HepG2 (cell line): ENCODE measurements at regions not wholly inside any gene's neighbourhood (a gene's known extent, or its start where the extent isn't known, plus 50 kb on each side); places are given as distances from the start of the nearest gene placed in this dataset.

ENCODE experiments used
- ATAC-seq: fragments of 200-7000 bp; cut with Tn5 transposase; 3 replicates; pipeline ENCODE4 v1.9.1; 2020; ENCODE audit warnings: mild to moderate bottlenecking, moderate library complexity
- BruUV-seq: library from RNA; stranded (reverse); fragments of 400-500 nt; replicated peaks from 2 replicates; lab custom pipeline; 2021; lab: Mats Ljungman, UMichigan
- CTCF ChIA-PET: fragments of 300-600 bp; formaldehyde crosslinking; extraction: SDS; loops from one replicate; lab custom pipeline; 2021; ENCODE audit warnings: low total read pairs, inconsistent platforms, low intra/inter-chr PET ratio; lab: Yijun Ruan, JAX
- POLR2A ChIA-PET: fragments of 350-600 bp; sonication (Branson Sonifier 250); formaldehyde crosslinking; loops from one replicate; lab custom pipeline; 2020; ENCODE audit warnings: antibody characterized with exemption, inconsistent platforms; lab: Yijun Ruan, JAX
- DNase-seq: peaks from one replicate; pipeline ENCODE4 v3.0.0-alpha.2; 2015; ENCODE audit warnings: low spot score
- FAIRE-seq: peaks from 3 replicates; lab custom pipeline; 2011; peaks lifted over from hg19 to GRCh38; lab: Jason Lieb, UNC
- H2AFZ ChIP-seq: one replicate; pipeline ENCODE4 v1.6.1; 2011; ENCODE audit warnings: low read length, inconsistent platforms
- H3K27ac ChIP-seq: fragments of 300-600 bp; 3 replicates; pipeline ENCODE4 v1.8.0; 2011; ENCODE audit warnings: mixed run types, mild to moderate bottlenecking, mixed read lengths, low read length, inconsistent platforms; ENCODE audit not compliant: insufficient read depth; ENCODE audit errors: extremely low read length
- H3K27me3 ChIP-seq, 2 experiments: fragments of 200-600 bp in 1 of 2; 2 replicates in 1 of 2; 3 replicates in 1 of 2; pipeline versions ENCODE4 v1.6.0 to v1.8.0; 2011; ENCODE audit warnings: low read length in 2 of 2, mild to moderate bottlenecking in 2 of 2, moderate library complexity in 2 of 2, inconsistent platforms in 1 of 2; ENCODE audit not compliant: insufficient read depth in 2 of 2, control insufficient read depth in 1 of 2
- H3K36me3 ChIP-seq, 2 experiments: fragments of 200-600 bp in 1 of 2; replicated peaks in 1 of 2; 2 replicates in 1 of 2; 3 replicates in 1 of 2; pipeline versions ENCODE4 v1.5.1 to v1.8.0; 2011; ENCODE audit warnings: low read length in 2 of 2, inconsistent platforms in 1 of 2; ENCODE audit not compliant: insufficient read depth in 2 of 2, control insufficient read depth in 1 of 2
- H3K4me1 ChIP-seq: 2 replicates; pipeline ENCODE4 v1.5.1; 2012; ENCODE audit warnings: low read length, inconsistent platforms; ENCODE audit not compliant: insufficient read depth
- H3K4me2 ChIP-seq: 2 replicates; pipeline ENCODE4 v1.6.0; 2011; ENCODE audit warnings: low read depth, low read length, inconsistent platforms
- H3K4me3 ChIP-seq, 3 experiments: fragments of 200-600 bp in 1 of 3; sonication (generic), shearing (Covaris generic) in 1 of 3; replicated peaks in 1 of 3; 2 replicates each; pipeline ENCODE4 v1.5.1; 2011 to 2016; ENCODE audit warnings: low read length in 3 of 3, inconsistent platforms in 2 of 3, low read depth in 2 of 3, mild to moderate bottlenecking in 2 of 3, control low read depth in 1 of 3, mixed read lengths in 1 of 3; ENCODE audit not compliant: insufficient read depth in 1 of 3
- H3K79me2 ChIP-seq: one replicate; pipeline ENCODE4 v1.6.1; 2011; ENCODE audit warnings: low read length, inconsistent platforms; ENCODE audit not compliant: insufficient read depth
- H3K9ac ChIP-seq: 2 replicates; pipeline ENCODE4 v1.6.0; 2011; ENCODE audit warnings: mild to moderate bottlenecking, low read depth, low read length, inconsistent platforms; ENCODE audit not compliant: insufficient read depth
- H3K9me3 ChIP-seq: 2 replicates; pipeline ENCODE4 v1.5.1; 2012; ENCODE audit warnings: mild to moderate bottlenecking, low read length
- H4K20me1 ChIP-seq: 2 replicates; pipeline ENCODE4 v1.6.0; 2011; ENCODE audit warnings: inconsistent platforms, mild to moderate bottlenecking, low read length, moderate library complexity; ENCODE audit not compliant: insufficient read depth
- CBX2 ChIP-seq, 2 experiments: fragments of 200-600 bp in 1 of 2; sonication (generic); formaldehyde crosslinking in 1 of 2; IDR thresholded peaks; 2 replicates each; pipeline versions ENCODE4 v1.7.0 to v1.8.1; 2018 to 2022; ENCODE audit warnings: low read depth in 2 of 2, low read length in 1 of 2, mild to moderate bottlenecking in 1 of 2, missing genetic modification reagents in 1 of 2
- FOXJ3 ChIP-seq: sonication (generic); formaldehyde crosslinking; IDR thresholded peaks from 2 replicates; pipeline ENCODE4 v1.4.0; 2020; ENCODE audit warnings: missing genetic modification reagents, mild to moderate bottlenecking, borderline replicate concordance
- KDM1A ChIP-seq: IDR thresholded peaks from 2 replicates; pipeline ENCODE4 v1.6.1; 2016; ENCODE audit warnings: missing compliant biosample characterization
- SMYD3 ChIP-seq: sonication (generic); formaldehyde crosslinking; IDR thresholded peaks from 2 replicates; pipeline ENCODE4 v1.8.1; 2023; ENCODE audit warnings: mild to moderate bottlenecking, missing genetic modification reagents
- WGBS: methylation state at CpG from one replicate; pipeline ENCODE4 v1.1.6; 2017; ENCODE audit warnings: low lambda C conversion rate; 5-methylcytosine and 5-hydroxymethylcytosine counted together
- in situ Hi-C: cut with HindIII; loops from 2 replicates; pipeline ENCODE4 v1.10.0; 2017; ENCODE audit warnings: low pct_unique_long_range_greater_than_20kb; ENCODE audit not compliant: extremely low pct_ligation_motif_present
- intact Hi-C: fragments of 100-400 bp; cut with micrococcal nuclease; formaldehyde crosslinking; loops from one replicate; pipeline ENCODE4 v1.10.0; 2022; ENCODE audit not compliant: unreplicated experiment
- TF ChIP-seq, protein P1 (sequence below): sonication (generic); formaldehyde crosslinking; IDR thresholded peaks from 2 replicates; pipeline ENCODE4 v1.9.0; 2021; ENCODE audit warnings: missing genetic modification reagents, borderline replicate concordance
- TF ChIP-seq, protein P2 (sequence below): sonication (generic); formaldehyde crosslinking; IDR thresholded peaks from 2 replicates; pipeline ENCODE4 v1.9.0; 2021; ENCODE audit warnings: missing genetic modification reagents, borderline replicate concordance

DNA sequence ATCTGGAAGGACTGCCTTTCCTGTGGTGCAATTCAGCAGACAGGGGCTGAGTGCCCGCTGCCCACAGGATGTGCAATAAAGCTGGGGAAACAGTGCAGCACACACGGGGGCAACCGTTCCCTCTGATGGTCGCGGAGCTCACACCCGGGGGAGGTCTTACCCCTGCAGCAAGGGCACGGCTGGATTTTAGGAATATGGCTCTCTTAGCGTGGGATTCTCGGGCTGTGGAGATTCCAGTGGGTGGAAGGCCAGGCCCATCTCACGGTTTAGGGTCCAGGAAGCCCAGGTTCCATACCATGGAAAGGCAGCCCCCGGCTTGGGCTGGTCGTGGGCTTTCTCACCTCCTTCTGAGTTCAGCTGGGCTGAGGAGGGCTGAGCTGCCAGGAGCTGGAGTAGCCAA lies 244.1 kb downstream of the MED10 start:
- no peak overlapping the region for H3K27ac ChIP-seq
- TF ChIP-seq, protein P1, sequence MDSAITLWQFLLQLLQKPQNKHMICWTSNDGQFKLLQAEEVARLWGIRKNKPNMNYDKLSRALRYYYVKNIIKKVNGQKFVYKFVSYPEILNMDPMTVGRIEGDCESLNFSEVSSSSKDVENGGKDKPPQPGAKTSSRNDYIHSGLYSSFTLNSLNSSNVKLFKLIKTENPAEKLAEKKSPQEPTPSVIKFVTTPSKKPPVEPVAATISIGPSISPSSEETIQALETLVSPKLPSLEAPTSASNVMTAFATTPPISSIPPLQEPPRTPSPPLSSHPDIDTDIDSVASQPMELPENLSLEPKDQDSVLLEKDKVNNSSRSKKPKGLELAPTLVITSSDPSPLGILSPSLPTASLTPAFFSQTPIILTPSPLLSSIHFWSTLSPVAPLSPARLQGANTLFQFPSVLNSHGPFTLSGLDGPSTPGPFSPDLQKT (CRISPR knock-in tag): no peak
- TF ChIP-seq, all 625 proteins: peak for 0
- H2AFZ ChIP-seq: no peak overlapping the region
- H4K20me1 ChIP-seq: no peaks in the 10 kb centered on the region
- H3K4me1 ChIP-seq: no peaks in the 10 kb centered on the region
- no peak overlapping the region for H3K4me3 ChIP-seq
- POLR2A ChIA-PET: no interaction called here
- no peaks in the 10 kb centered on the region for H3K9me3 ChIP-seq
- ATAC-seq: no peak
- CTCF ChIA-PET: no interaction called here
- intact Hi-C loops (no loop called here), in situ Hi-C loops (no loop called here)
- no peaks in the 10 kb centered on the region for H3K79me2 ChIP-seq
- 13% methylated on average over 3 of the region's 12 CpGs for WGBS
- H3K9ac ChIP-seq: no peak overlapping the region
- BruUV-seq: no TSS peak
- FAIRE-seq: no peak
- H3K36me3 ChIP-seq: no peaks in the 10 kb centered on the region
- no peak for DNase-seq
- no peaks in the 10 kb centered on the region for H3K27me3 ChIP-seq
- H3K4me2 ChIP-seq: no peak overlapping the region

DNA sequence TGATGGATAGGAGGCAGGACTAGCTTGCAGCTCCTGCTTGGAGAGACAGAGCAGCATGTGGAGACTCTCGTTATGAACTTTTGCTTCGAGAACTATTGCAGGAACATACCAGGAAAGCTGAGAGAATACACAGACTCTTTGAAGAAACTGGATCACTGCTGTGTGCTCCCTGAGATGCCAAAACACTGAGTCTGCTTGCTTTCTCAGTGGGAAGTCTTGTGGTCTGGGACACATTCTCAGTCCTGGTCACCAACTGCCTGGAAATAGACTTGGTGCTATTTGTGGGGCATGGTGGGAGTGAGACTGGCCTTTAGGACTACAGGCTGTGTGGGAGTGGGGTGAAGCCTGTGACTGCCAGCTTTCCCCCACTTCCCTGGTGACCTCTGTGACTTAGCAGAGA lies 252.6 kb downstream of the MED10 start:
- DNase-seq: no peak
- Histone ChIP-seq H3K27ac (no peak overlapping the region), H3K9me3 (peaks cover 27% of the 10 kb centered on the region), H3K9ac (no peak overlapping the region), H4K20me1 (no peaks in the 10 kb centered on the region), H3K4me1 (no peaks in the 10 kb centered on the region), H3K79me2 (no peaks in the 10 kb centered on the region), H3K36me3 (no peaks in the 10 kb centered on the region), H3K27me3 (no peaks in the 10 kb centered on the region), H2AFZ (no peak overlapping the region), H3K4me2 (no peak overlapping the region), H3K4me3 (no peak overlapping the region)
- BruUV-seq: no TSS peak
- in situ Hi-C loops (no loop called here), intact Hi-C loops (no loop called here)
- CTCF ChIA-PET: no interaction called here
- TF ChIP-seq SMYD3 (CRISPR knock-in tag): no peak
- TF ChIP-seq KDM1A: no peak
- no peak for TF ChIP-seq FOXJ3 (CRISPR knock-in tag)
- TF ChIP-seq, protein P2, sequence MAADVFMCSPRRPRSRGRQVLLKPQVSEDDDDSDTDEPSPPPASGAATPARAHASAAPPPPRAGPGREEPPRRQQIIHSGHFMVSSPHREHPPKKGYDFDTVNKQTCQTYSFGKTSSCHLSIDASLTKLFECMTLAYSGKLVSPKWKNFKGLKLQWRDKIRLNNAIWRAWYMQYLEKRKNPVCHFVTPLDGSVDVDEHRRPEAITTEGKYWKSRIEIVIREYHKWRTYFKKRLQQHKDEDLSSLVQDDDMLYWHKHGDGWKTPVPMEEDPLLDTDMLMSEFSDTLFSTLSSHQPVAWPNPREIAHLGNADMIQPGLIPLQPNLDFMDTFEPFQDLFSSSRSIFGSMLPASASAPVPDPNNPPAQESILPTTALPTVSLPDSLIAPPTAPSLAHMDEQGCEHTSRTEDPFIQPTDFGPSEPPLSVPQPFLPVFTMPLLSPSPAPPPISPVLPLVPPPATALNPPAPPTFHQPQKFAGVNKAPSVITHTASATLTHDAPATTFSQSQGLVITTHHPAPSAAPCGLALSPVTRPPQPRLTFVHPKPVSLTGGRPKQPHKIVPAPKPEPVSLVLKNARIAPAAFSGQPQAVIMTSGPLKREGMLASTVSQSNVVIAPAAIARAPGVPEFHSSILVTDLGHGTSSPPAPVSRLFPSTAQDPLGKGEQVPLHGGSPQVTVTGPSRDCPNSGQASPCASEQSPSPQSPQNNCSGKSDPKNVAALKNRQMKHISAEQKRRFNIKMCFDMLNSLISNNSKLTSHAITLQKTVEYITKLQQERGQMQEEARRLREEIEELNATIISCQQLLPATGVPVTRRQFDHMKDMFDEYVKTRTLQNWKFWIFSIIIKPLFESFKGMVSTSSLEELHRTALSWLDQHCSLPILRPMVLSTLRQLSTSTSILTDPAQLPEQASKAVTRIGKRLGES (CRISPR knock-in tag): no peak
- TF ChIP-seq CBX2 (IDR thresholded peaks at IDR 0.05; ENCODE audit: low read depth, low read length): no peak
- no peak for TF ChIP-seq CBX2 (CRISPR knock-in tag; IDR thresholded peaks at IDR 0.05; ENCODE audit: low read depth)
- WGBS: 10% methylated on average over 2 of the region's 2 CpGs
- ATAC-seq: no peak
- POLR2A ChIA-PET: interaction anchor here (0.7 kb wide), 1 partner anchor 21 kb away, joined by 6 read pairs; no protein-coding TSS in a partner anchor
- no peak for FAIRE-seq
